ENCODE measurements at regions not wholly inside any gene's neighbourhood (a gene's known extent, or its start where the extent isn't known, plus 50 kb on each side); places are given as distances from the start of the nearest gene placed in this dataset.

DNA sequence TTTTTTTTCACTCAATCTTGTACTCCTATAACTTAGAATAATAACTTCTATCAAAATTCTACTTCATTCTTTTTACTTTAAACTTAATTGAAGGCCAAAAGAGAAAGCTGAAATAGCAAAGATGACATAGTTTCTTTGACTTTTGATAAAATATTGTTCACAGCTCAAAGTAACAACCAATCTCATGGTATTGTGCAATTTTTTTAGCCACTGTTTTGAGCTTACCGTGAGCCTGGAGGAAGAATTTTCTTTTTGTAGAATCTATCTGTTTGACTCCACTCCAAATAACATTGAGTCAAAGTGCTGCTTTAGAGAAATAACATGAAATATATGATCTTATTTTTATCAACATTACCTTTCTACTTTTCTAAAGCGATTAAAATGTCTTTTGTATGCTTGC, 903.9 kb upstream of the FOXG1 start:
- CTCF ChIA-PET: no interaction called here

DNA sequence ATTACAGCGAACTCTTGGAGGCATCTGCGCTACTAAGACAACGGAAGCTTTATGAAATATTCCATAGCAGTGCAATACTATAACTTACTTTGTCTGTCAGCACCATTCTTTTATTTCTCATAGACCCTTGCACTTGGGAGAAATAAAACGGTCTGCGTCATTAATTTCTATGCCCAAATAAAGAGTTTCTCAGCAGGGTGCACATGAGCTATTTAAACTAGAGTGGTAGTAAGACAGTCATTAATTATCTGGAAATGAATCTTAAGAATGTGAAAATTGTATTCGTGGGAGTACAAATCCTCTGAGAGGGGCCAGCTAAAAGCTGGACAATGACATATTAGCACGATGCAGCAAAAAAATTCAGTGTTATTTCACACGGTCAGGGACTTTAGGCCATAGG, 903.4 kb upstream of the FOXG1 start:
- intact Hi-C loops (cut with micrococcal nuclease; ENCODE audit: unreplicated experiment): no loop called here
- no peaks in the 10 kb centered on the region for H3K9me3 Mint-ChIP-seq (ENCODE audit: unreplicated experiment)
- H3K4me1 Mint-ChIP-seq (ENCODE audit: low read depth, unreplicated experiment): no peaks in the 10 kb centered on the region
- no TSS peak for BruUV-seq (replicated peaks)
- no peaks in the 10 kb centered on the region for H3K27me3 Mint-ChIP-seq (ENCODE audit: insufficient read depth, unreplicated experiment)
- H3K9me3 ChIP-seq: no peaks in the 10 kb centered on the region
- no peaks in the 10 kb centered on the region for H3K4me1 ChIP-seq
- CTCF ChIA-PET: no interaction called here
- H3K4me3 ChIP-seq (ENCODE audit: low read depth, low read length): no peak overlapping the region
- H3K27ac Mint-ChIP-seq (ENCODE audit: unreplicated experiment): no peak overlapping the region
- no peaks in the 10 kb centered on the region for H3K27me3 ChIP-seq (replicated peaks; ENCODE audit: control insufficient read depth, insufficient read depth, low read length)
- no peak for DNase-seq
- no peak overlapping the region for H3K4me3 Mint-ChIP-seq (ENCODE audit: unreplicated experiment)
- POLR2A ChIA-PET: interaction anchor here (0.6 kb wide), 1 partner anchor 849 kb away, joined by 3 read pairs; no protein-coding TSS in a partner anchor
- H3K36me3 Mint-ChIP-seq (ENCODE audit: insufficient read depth, unreplicated experiment): no peaks in the 10 kb centered on the region
- TF ChIP-seq, protein P1, sequence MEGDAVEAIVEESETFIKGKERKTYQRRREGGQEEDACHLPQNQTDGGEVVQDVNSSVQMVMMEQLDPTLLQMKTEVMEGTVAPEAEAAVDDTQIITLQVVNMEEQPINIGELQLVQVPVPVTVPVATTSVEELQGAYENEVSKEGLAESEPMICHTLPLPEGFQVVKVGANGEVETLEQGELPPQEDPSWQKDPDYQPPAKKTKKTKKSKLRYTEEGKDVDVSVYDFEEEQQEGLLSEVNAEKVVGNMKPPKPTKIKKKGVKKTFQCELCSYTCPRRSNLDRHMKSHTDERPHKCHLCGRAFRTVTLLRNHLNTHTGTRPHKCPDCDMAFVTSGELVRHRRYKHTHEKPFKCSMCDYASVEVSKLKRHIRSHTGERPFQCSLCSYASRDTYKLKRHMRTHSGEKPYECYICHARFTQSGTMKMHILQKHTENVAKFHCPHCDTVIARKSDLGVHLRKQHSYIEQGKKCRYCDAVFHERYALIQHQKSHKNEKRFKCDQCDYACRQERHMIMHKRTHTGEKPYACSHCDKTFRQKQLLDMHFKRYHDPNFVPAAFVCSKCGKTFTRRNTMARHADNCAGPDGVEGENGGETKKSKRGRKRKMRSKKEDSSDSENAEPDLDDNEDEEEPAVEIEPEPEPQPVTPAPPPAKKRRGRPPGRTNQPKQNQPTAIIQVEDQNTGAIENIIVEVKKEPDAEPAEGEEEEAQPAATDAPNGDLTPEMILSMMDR (IDR thresholded peaks at IDR 0.05; ENCODE audit: insufficient read depth in 1 of 2, low read depth in 1 of 2, low read length in 1 of 2, severe bottlenecking in 1 of 2, unreplicated experiment in 1 of 2): no peak
- no peaks in the 10 kb centered on the region for H3K36me3 ChIP-seq (ENCODE audit: control insufficient read depth, insufficient read depth, low read length)

More for the DNA sequence above, 903.9 kb upstream of the FOXG1 start:
- POLR2A ChIA-PET: interaction anchor here (0.6 kb wide), 1 partner anchor 849 kb away, joined by 3 read pairs; no protein-coding TSS in a partner anchor
- H3K4me1 ChIP-seq: no peaks in the 10 kb centered on the region
- no peaks in the 10 kb centered on the region for H3K4me1 Mint-ChIP-seq (ENCODE audit: low read depth, unreplicated experiment)
- H3K27me3 ChIP-seq (replicated peaks; ENCODE audit: control insufficient read depth, insufficient read depth, low read length): no peaks in the 10 kb centered on the region
- no peaks in the 10 kb centered on the region for H3K9me3 ChIP-seq
- H3K9me3 Mint-ChIP-seq (ENCODE audit: unreplicated experiment): no peaks in the 10 kb centered on the region
- TF ChIP-seq, protein P1 (IDR thresholded peaks at IDR 0.05; ENCODE audit: insufficient read depth in 1 of 2, low read depth in 1 of 2, low read length in 1 of 2, severe bottlenecking in 1 of 2, unreplicated experiment in 1 of 2): no peak
- no peak overlapping the region for H3K4me3 ChIP-seq (ENCODE audit: low read depth, low read length)
- no peak overlapping the region for H3K27ac Mint-ChIP-seq (ENCODE audit: unreplicated experiment)
- H3K27me3 Mint-ChIP-seq (ENCODE audit: insufficient read depth, unreplicated experiment): no peaks in the 10 kb centered on the region
- H3K4me3 Mint-ChIP-seq (ENCODE audit: unreplicated experiment): no peak overlapping the region
- DNase-seq: no peak
- no peaks in the 10 kb centered on the region for H3K36me3 ChIP-seq (ENCODE audit: control insufficient read depth, insufficient read depth, low read length)
- H3K36me3 Mint-ChIP-seq (ENCODE audit: insufficient read depth, unreplicated experiment): no peaks in the 10 kb centered on the region
- no TSS peak for BruUV-seq (replicated peaks)
- intact Hi-C loops (cut with micrococcal nuclease; ENCODE audit: unreplicated experiment): no loop called here

DNA sequence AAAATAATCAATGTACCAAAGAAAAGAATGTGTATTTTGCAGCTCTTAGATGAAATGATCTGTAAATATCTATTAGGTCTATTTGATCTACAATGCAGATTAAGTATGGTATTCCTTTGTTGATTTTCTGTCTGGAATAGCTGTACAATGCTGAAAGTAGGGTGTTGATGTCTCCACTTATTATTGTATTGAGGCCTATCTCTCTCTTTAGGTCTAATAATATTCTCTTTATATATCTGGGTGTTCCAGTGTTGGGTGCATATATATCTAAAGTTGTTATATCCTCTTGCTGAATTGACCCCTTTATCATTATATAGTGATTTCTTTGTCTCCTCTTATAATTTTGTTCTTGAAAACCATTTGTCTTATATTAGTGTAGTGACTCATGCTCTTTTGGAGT, 885.5 kb upstream of the FOXG1 start:
- intact Hi-C loops (cut with micrococcal nuclease; ENCODE audit: unreplicated experiment): no loop called here
- no peaks in the 10 kb centered on the region for H3K36me3 Mint-ChIP-seq (ENCODE audit: insufficient read depth, unreplicated experiment)
- no peaks in the 10 kb centered on the region for H3K27me3 ChIP-seq (replicated peaks; ENCODE audit: control insufficient read depth, insufficient read depth, low read length)
- H3K27me3 Mint-ChIP-seq (ENCODE audit: insufficient read depth, unreplicated experiment): no peaks in the 10 kb centered on the region
- CTCF ChIA-PET: no interaction called here
- H3K4me1 Mint-ChIP-seq (ENCODE audit: low read depth, unreplicated experiment): no peaks in the 10 kb centered on the region
- H3K27ac Mint-ChIP-seq (ENCODE audit: unreplicated experiment): no peak overlapping the region
- H3K4me3 Mint-ChIP-seq (ENCODE audit: unreplicated experiment): no peak overlapping the region
- H3K4me1 ChIP-seq: no peaks in the 10 kb centered on the region
- BruUV-seq (replicated peaks): no TSS peak
- TF ChIP-seq, protein P1 (IDR thresholded peaks at IDR 0.05; ENCODE audit: insufficient read depth in 1 of 2, low read depth in 1 of 2, low read length in 1 of 2, severe bottlenecking in 1 of 2, unreplicated experiment in 1 of 2): no peak
- no peaks in the 10 kb centered on the region for H3K9me3 Mint-ChIP-seq (ENCODE audit: unreplicated experiment)
- H3K9me3 ChIP-seq: no peaks in the 10 kb centered on the region
- POLR2A ChIA-PET: no interaction called here
- H3K4me3 ChIP-seq (ENCODE audit: low read depth, low read length): no peak overlapping the region
- H3K36me3 ChIP-seq (ENCODE audit: control insufficient read depth, insufficient read depth, low read length): no peaks in the 10 kb centered on the region
- no peak for DNase-seq

Measured in Caco-2 (cell line).